GM21619 (cell line): ENCODE measurements at regions not wholly inside any gene's neighbourhood (a gene's known extent, or its start where the extent isn't known, plus 50 kb on each side); places are given as distances from the start of the nearest gene placed in this dataset.
"Not testable (repeated sequence)": the region's sequence is repeated elsewhere in the genome, so short reads cannot be mapped to it uniquely, and the experiment has no call there.

ENCODE experiments used
- ATAC-seq: cut with Tn5 transposase; IDR thresholded peaks from one replicate; pipeline ENCODE4 v1.9.1; 2021; ENCODE audit not compliant: unreplicated experiment

DNA sequence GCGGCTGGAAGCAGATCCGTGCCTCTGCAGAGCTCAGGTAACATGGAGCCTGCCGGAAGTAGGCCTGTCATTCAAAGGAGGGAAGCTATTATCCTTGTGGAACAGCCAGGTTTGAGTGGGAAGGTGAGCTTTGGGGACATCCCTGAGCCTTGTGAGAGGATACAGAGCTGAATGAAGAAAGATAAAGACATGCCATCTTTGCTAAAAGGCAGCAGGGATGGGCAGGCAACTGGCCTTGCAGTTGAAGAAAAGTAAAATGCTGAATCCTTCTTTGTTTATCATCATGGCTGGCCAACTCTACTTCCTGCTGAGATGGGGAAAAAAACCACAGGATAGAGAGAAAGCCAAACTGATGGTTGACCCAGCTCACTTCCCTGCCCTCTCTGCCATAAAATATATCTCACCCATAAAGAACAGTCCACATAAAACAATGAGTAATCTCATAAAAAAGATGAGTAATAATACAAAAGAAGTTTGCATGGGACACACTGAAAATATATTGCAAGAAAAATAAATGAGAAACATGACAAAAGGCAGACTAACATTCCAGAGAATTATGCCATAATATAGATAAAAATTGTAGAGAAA, 226.3 kb downstream of the DLEU7 start:
- no peak for ATAC-seq

DNA sequence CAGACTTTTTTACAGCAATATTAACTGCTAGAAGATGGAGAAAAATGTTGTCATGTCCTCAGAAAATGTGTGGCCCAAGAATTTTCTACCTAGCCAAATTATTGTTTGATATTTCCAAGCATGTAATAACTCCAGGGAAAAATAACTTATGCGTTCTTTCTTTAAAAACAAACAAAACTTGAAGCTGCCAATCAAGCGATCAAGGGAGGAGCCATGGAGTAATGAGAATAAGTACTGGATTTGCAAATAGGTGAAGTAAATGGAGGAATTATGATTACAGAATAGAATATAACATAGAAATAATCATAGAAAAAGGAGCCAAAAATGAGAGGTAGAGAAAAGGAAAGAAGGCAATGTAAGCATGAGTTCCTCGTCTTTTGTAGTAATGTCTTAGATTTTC, 225.3 kb downstream of the DLEU7 start:
- no peak for ATAC-seq

DNA sequence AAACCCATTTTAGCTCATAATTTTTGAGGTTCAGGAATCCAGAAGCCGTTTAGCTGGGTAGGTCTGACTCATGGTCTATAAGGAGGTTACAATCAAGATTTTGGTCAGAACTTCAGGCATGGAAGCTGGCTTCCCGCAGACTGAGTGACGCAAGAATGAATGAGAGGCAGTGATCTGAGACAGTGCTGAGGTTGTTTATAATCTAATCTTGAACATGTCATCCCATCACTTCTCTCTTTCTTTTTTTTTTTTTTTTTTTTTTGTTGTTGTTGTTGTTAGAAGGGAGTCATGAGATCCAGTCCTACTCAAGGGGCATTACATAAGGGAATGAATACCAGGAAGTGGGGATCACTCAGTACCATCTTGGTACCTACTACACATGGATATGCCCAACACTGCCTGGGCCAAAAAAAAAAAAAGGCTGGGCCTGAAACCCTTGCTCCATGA, 217.4 kb downstream of the DLEU7 start:
- ATAC-seq = no peak

DNA sequence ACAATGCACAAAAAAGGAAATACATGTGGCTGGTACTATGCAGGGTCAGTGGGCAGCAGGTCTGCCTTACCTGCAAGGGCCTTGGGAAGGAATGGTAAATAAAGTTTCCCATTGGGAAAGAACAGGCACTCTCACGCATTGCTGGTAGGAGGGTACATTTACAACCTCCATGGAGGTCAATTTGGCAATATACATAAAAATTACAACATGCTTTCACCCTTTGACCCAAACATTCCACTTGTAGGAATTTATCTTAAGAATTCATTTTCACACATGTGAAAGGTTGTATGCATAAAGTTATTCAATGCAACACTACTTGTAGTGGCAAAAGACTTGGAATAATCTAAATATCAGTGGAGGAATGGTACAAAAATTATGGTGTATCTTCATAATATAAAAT, 216.4 kb downstream of the DLEU7 start:
- ATAC-seq = no peak

DNA sequence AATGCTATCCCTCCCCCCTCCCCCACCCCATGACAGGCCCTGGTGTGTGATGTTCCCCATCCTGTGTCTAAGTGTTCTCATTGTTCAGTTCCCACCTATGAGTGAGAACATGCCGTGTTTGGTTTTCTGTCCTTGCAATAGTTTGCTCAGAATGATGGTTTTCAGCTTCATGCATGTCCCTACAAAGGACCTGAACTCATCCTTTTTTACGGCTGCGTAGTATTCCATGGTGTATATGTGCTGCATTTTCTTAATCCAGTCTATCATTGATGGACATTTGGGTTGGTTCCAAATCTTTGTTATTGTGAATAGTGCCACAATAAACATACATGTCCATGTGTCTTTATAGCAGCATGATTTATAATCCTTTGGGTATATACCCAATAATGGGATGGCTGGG, 215.0 kb downstream of the DLEU7 start:
- not testable (repeated sequence) for ATAC-seq

DNA sequence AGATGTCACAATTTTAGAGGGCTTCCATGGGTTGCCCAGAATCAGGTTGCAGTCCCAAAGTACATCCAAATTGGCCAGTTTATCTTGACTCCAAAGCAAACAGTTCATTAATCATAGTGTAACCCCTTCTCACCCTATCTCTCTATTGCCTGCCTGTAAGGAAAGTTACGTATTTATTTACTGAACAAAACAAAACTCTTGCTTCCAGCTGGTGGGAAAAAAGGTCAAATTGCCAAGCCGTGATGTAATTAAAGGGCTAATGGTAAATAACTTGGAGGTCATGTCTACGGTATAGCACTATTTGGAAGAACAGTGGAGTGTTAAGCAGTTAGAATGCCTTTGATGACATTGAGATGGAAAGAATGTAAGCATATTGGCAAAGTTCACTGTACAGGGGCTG, 214.0 kb downstream of the DLEU7 start:
- no peak for ATAC-seq

DNA sequence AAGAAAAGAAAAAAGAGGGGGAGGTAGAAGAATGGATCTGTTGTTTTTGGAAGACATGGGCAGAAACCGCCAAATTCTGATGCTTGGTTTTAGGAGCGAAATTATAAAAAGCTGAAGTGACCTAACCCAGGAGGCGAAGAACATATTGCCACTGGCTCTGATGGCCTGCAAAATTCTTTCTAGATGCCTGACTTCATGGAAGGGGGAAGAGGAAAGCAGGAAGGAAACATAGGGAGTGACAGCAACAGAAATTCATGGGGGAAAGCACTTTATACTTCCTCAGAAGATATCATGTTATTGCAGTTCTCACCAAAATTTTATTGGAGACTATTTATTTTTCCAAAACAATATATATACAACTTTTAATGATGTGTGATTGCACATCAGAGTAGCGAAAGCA, 213.5 kb downstream of the DLEU7 start:
- ATAC-seq = no peak

DNA sequence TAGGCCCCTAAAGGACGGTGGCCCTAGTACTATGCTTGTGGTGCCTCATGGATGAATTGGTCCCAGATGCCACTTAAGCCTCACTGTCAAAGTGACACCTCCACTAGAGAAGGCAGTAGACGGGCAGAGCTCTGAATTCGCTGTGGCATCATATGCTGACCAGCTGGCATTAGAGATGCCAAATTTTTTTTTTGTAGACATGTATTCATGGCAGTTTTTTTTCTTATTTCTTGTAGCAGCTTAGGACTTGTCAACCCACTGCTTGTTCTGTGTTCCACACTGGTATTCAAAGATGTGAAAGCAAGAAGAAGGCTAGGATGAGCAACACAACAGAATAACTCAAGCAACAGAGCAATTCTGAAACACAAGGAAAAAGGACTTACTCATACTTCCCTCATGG, 212.5 kb downstream of the DLEU7 start:
- no peak for ATAC-seq

DNA sequence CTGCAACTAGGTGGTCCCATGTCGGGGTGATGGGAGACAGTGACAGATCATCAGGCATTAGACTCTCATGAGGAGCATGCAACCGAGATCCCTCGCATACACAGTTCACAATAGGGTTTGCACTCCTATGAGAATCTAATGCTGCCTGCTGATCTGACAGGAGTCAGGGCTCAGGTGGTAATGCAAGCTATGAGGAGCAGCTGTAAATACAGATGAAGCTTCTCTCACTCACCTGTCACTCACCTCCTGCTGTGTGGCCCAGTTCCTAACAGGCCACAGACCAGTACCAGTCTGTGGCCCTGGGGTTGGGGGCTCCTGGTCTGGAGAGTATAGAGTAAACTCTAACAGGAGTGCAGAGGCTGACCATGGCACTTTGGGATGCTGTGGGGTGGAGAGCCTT, 209.2 kb downstream of the DLEU7 start:
- ATAC-seq = no peak

DNA sequence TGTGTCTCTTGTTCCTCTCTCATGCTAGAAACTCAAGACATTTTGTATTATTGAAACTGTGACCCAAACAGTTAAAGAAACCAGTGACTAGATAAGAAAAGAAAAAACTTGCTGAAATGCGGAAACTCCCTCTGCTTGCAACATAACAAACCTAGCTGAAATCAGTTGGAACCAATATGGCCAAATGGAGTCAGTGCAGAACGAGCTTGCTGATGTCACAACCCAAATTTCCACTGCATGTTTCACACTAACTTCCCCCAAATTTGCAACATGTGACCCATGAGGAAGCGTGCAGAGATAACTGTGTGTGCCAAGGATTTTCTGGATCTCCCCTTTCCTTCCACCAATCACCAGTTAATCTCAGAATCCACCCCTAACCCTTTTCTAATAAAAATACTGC, 208.0 kb downstream of the DLEU7 start:
- ATAC-seq = peak; percentile 49

DNA sequence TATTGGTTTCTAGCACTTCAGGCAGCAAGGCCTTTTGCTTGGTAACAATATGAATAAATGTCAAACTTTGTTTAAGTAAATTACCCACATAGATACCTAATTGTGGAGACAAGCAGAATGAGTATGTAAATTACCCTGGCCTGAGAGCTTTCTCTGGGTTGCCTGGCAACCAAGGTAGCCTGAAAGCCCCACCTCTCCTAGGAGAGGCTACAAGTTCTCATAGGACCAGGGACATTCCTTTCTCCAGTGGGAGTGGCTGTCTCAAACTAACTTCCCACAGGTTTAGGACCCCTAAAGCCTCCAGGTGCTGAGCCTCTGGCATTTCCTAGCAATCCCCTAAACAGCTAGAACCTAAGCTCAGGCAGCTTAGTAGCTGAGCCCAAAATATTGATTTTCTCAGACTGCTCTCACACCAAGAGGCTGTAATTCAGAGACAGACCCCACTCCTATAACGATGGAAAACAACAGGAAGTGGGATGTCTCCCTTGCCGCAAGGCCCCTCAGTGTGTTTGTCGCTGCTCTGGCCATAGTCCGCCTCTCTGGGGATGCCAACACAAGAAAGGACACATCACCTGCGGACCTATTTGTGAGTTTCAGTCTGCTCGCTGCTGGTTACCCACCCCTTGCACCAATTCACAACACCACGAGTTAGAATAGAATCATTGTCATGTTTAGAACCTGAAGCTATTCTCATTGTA, 207.3 kb downstream of the DLEU7 start:
- peak; percentile 71 for ATAC-seq

DNA sequence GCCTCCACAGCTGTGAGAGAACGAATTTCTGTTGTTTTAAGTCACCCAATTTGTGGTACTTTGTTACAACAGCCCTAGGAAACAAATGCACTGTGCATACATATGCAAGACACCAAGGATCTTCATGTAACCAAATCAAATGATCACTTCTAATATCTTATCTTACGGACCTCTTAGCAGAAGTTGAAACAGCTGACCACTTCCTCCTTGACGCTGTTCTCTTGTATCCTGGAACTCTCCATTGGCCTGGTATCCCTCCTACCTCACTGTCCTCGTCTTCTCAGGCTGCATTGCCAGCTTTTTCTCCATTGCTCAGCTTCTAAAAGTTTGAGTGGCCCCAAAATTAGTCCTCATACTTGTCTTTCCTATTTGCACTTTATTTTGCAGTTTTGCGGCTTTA, 200.4 kb downstream of the DLEU7 start:
- no peak for ATAC-seq

DNA sequence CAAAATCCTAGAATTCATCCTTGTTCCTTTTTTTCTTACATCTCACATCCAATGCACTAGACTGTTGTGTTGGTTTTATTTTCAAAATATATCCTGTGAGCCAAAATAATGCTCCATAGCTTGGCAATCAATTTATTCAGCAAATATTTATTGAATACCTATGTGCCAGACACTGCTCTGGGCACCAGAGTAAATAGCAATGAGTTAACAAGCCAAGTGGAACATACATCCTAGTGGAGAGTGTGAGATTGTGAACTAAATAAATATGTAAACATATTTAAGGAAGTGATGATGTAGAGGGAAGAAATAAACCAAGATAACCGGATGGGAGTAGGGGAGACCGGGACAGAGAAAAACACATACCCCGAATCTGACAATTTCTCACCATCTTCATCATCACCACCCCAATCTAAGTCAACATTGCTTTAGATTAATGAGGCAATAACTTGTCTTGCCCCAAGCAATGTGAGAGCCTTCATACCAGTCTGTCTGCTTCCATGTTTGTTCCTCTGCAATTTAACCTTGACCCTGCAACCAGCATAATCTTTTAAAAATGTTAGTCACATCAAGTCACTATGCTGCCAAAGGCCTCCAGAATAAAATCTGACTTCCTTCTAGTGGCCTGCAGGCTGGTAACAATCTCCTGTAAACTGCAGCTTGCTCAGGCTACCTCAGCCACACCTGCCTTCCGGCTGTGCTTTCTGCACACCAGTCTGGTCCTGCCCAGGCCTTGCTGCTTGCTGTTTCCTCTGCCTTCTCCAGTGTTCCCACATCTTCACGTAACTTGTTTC, 199.2 kb downstream of the DLEU7 start:
- ATAC-seq = no peak

DNA sequence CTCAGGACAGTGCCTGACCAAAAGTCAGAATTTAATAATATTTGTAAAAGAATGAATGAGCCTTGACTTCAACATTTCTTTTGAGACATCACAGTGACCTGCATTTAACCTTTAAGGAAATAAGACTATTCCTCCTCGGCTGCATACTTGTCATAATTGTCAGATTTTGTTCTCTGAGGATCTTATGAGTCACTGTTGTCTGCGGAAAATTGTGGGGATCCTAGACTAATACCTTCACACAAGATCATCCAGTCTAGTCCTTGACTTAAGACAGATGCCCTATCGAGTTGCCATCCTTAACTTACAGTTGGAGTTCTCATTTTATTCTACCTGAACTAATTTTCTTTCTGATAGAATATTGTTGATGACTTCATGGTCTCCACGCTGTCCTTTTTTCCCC, 198.4 kb downstream of the DLEU7 start:
- no peak for ATAC-seq

DNA sequence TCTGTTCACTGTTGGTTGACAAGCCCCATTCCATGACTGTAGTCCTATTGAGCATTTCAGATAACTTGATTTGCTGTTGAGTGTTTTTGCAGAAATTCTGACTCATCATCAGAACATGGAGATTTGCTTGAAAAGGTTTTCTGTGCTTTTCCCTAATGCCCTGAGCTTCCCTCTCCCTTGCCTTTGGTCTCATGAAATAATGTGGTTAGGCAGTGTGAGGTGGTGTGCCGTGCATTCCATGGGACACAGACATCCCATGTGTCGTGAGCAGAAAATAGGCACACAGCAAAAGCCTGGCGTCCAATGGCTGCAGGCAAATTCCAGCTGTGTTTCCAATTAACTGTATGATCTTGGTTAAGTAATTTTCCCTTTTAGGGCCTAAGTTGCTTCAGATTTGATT, 197.4 kb downstream of the DLEU7 start:
- no peak for ATAC-seq

DNA sequence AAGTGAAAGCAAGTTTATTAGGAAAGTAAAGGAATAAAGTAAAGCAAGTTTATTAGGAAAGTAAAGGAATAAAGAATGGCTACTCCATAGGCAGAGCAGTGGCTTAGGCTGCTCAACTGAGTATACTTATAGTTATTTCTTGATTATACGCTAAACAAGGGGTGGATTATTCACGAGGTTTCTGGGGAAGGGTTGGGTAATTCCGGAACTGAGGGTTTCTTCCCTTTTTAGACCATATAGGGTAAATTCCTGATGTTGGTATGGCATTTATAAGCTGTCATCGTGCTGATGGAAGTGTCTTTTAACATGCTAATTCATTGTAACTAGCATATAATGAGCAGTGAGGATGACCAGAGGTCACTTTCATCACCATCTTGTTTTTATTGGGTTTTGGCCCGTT, 194.3 kb downstream of the DLEU7 start:
- no peak for ATAC-seq

DNA sequence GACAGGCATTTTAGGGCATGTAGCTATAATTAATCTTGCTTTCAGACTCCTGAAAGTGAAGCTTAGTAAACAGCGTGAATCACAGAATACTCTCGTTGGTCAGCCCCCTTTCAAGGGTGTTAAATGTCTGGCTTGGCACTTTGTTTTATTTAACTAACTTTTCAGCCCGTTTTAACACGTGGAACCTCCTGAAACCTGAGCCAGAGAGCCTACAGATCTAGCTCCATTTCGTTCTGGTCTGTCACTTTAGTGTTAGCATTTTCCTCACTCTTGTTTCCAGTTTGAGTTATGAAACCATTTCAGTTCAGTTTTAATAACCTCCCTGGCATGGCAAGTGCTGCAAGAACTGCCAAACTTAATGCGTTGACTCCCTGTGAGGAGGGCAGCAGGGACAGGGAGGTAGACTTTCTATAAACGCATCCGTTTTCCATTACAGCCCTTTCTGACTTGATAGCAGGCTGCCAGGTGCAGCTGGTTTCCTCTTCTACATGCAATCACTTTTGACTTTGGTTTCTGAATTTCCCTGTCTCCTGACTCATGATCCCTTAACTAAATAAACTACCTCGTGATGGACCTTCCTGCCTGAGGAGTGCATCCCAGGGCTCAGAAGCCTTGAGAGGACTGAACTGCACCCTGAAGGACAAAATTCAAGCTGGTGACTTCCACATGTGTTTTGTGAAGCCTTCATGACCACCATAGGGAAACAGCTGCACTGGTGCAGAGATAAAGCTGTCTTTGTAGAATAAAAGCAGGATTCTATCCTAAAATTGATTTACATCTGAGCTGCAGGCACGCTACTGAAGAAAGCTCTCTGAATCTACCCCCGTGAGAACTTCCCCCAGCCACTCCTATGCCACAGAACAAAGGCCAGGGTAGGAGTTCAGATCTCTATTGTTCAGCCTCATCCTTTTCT, 192.6 kb downstream of the DLEU7 start:
- ATAC-seq = no peak

DNA sequence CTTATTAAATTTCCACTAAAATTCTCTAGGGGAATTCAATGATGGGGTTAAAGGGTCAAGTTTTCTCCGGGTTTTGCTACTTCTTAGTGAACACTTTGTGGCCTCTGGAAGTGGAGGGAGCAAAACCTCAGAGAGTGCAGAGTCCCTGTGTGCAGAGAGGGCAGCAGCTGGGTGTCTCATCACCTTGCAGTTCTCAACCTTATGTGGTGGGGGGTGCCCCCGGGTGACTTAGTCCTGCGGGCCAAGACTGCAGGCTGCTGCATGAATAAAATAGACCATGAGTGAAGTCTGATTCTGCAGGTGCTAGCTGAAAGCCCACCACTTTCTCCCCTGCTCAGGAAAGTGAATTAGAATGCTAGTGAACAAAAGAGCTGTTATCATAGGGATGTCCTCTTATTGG, 191.6 kb downstream of the DLEU7 start:
- ATAC-seq = no peak

DNA sequence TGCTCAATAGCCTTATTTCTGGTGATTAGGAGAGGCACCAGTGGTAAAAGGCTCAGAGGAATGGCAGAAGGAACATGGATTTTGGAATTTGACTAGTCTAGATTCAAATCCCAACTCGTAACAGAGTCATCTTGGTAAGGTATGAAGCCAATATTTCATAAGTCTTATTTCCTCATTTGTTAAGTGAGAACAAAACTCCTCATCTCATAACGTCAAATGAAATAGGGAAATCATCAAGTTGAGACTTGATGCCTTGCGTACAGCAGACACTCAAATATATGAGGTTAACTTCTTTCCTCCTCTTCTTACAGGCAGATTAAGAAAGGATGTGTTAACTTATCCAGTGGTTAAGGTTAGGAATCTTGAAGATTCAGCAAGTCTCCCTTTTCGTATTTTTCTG, 189.2 kb downstream of the DLEU7 start:
- ATAC-seq = no peak

DNA sequence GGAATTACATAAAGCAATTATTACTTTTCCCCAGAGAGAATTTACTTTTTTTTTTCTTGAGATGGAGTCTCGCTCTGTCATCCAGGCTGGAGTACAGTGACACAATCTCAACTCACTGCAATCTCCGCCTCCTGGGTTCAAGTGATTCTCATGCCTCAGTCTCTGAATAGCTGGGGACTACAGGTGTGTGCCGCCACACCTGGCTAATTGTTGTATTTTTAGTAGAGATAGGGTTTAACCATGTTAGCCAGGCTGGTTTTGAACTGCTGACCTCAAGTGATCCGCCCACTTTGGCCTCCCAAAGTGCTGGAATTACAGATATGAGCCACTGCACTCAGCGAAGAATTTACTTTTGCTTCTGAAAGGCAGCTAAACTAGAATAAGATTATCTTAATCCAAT, 181.6 kb downstream of the DLEU7 start:
- not testable (repeated sequence) for ATAC-seq

DNA sequence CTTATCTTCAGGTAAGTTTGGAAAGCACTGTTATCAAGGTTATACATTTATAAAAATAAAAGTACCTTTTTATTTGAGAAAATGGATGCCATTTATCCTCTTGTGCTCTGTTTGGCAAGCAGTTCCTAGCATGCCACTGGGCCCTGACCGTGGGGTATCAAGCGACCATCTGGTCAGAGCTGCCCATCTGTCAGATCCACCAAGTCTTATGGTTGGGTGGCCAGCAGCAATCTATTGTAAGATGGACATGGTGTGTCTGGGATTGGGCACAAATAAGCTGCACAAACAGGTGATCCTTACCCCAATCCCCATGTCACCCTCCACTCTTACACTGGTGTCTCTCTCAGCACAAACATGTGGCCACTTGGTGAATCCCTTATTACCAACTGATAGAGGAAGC, 178.5 kb downstream of the DLEU7 start:
- ATAC-seq = no peak
